K562 (cell line): ENCODE measurements at regions not wholly inside any gene's neighbourhood (a gene's known extent, or its start where the extent isn't known, plus 50 kb on each side); places are given as distances from the start of the nearest gene placed in this dataset.

Source experiments
- ATAC-seq: fragments of 200-7000 bp; cut with Tn5 transposase; 3 replicates; pipeline ENCODE4 v1.9.1; 2020; ENCODE audit warnings: moderate library complexity
- BruUV-seq: library from RNA; stranded (reverse); fragments of 400-500 nt; replicated peaks from 2 replicates; lab custom pipeline; 2021; lab: Mats Ljungman, UMichigan
- CTCF ChIA-PET: fragments of 300-600 bp; formaldehyde crosslinking; extraction: SDS; loops from one replicate; lab custom pipeline; 2021; ENCODE audit warnings: low intra/inter-chr PET ratio; lab: Yijun Ruan, JAX
- POLR2A ChIA-PET: fragments of 300-600, 350-650 bp; sonication (Branson Sonifier 250); formaldehyde crosslinking; extraction: SDS; loops from one replicate; lab custom pipeline; 2021; ENCODE audit warnings: antibody characterized with exemption, inconsistent platforms; lab: Yijun Ruan, JAX
- DNase-seq, 4 experiments: peaks; one replicate each; pipeline versions ENCODE4 v3.0.0 to v3.0.0-alpha.2; 2011 to 2018; ENCODE audit warnings: low spot score in 3 of 4, mixed read lengths in 3 of 4; ENCODE audit errors: extremely low read depth in 1 of 4
- FAIRE-seq: peaks from 2 replicates; lab custom pipeline; 2011; peaks lifted over from hg19 to GRCh38; lab: Jason Lieb, UNC
- H2AFZ ChIP-seq: 2 replicates; pipeline ENCODE4 v1.6.0; 2011; ENCODE audit warnings: low read depth, low read length, control low read depth, inconsistent platforms
- H3K27ac ChIP-seq: fragments of 200-600 bp; 3 replicates; pipeline ENCODE4 v1.8.0; 2011; ENCODE audit warnings: low read depth, mild to moderate bottlenecking, control low read depth, inconsistent platforms, low read length, moderate library complexity, mixed read lengths; ENCODE audit errors: extremely low read depth
- H3K27me3 ChIP-seq, 2 experiments: fragments of 300-600 bp in 1 of 2; 2 replicates in 1 of 2; 3 replicates in 1 of 2; pipeline versions ENCODE4 v1.6.0 to v1.8.0; 2011; ENCODE audit warnings: inconsistent platforms in 2 of 2, low read length in 2 of 2, mild to moderate bottlenecking in 1 of 2, mixed read lengths in 1 of 2, moderate library complexity in 1 of 2; ENCODE audit not compliant: control insufficient read depth in 2 of 2, insufficient read depth in 2 of 2
- H3K36me3 ChIP-seq: fragments of 300-600 bp; 3 replicates; pipeline ENCODE4 v1.8.0; 2011; ENCODE audit warnings: mild to moderate bottlenecking, low read length, inconsistent platforms; ENCODE audit not compliant: control insufficient read depth, insufficient read depth
- H3K4me1 ChIP-seq, 2 experiments: fragments of 200-600 bp in 1 of 2; replicated peaks in 1 of 2; 2 replicates in 1 of 2; 3 replicates in 1 of 2; pipeline versions ENCODE4 v1.5.1 to v1.8.0; 2011; ENCODE audit warnings: inconsistent platforms in 2 of 2, low read length in 2 of 2, mild to moderate bottlenecking in 1 of 2, mixed read lengths in 1 of 2, moderate library complexity in 1 of 2; ENCODE audit not compliant: control insufficient read depth in 2 of 2, insufficient read depth in 2 of 2
- H3K4me2 ChIP-seq: 2 replicates; pipeline ENCODE4 v1.6.1; 2011; ENCODE audit warnings: low read length, control low read depth, inconsistent platforms, mixed read lengths; ENCODE audit not compliant: insufficient read depth
- H3K4me3 ChIP-seq: fragments of 200-600 bp; sonication (generic), shearing (Covaris generic); 2 replicates; pipeline ENCODE4 v1.5.1; 2016; ENCODE audit warnings: control low read depth, inconsistent platforms
- H3K79me2 ChIP-seq: fragments of 200-600 bp; 3 replicates; pipeline ENCODE4 v1.8.0; 2011; ENCODE audit warnings: low read length, inconsistent platforms; ENCODE audit not compliant: control insufficient read depth, insufficient read depth
- H3K9ac ChIP-seq, 2 experiments: 2 replicates each; pipeline versions ENCODE4 v1.6.0 to v1.6.1; 2011; ENCODE audit warnings: low read depth in 2 of 2, low read length in 2 of 2, control low read depth in 1 of 2, inconsistent platforms in 1 of 2, mild to moderate bottlenecking in 1 of 2, mixed read lengths in 1 of 2; ENCODE audit not compliant: insufficient read depth in 1 of 2
- H3K9me1 ChIP-seq: one replicate; pipeline ENCODE4 v1.6.0; 2011; ENCODE audit warnings: inconsistent platforms, mild to moderate bottlenecking, low read length, moderate library complexity; ENCODE audit not compliant: control insufficient read depth, insufficient read depth
- H3K9me3 ChIP-seq: replicated peaks from 2 replicates; pipeline ENCODE4 v1.5.1; 2011; ENCODE audit warnings: low read depth, low read length, inconsistent platforms; ENCODE audit not compliant: control insufficient read depth, insufficient read depth
- H4K20me1 ChIP-seq: replicated peaks from 2 replicates; pipeline ENCODE4 v1.6.1; 2011; ENCODE audit warnings: low read length, inconsistent platforms, mixed read lengths; ENCODE audit not compliant: control insufficient read depth, insufficient read depth
- CREB3 ChIP-seq: fragments of 450-650 bp; conservative IDR thresholded peaks from 2 replicates; pipeline ENCODE4 v1.6.1; 2016; ENCODE audit warnings: missing genetic modification characterization, low read depth, mild to moderate bottlenecking, missing compliant biosample characterization, moderate library complexity
- CTCF ChIP-seq, 3 experiments: IDR thresholded peaks in 2 of 3; conservative IDR thresholded peaks in 1 of 3; 2 replicates each; pipeline ENCODE4 v1.5.1; 2011 to 2012; ENCODE audit warnings: low read length in 3 of 3, mild to moderate bottlenecking in 3 of 3, control low read depth in 2 of 3, improper control_type of control experiment in 1 of 3, inconsistent platforms in 1 of 3, low read depth in 1 of 3, mixed read lengths in 1 of 3, moderate library complexity in 1 of 3; ENCODE audit not compliant: insufficient read depth in 2 of 3
- E2F5 ChIP-seq: sonication (generic); formaldehyde crosslinking; IDR thresholded peaks from 2 replicates; pipeline ENCODE4 v1.8.0; 2022; ENCODE audit warnings: mild to moderate bottlenecking, missing genetic modification reagents
- ELF4 ChIP-seq: fragments of 450-650 bp; formaldehyde crosslinking; IDR thresholded peaks from 2 replicates; pipeline ENCODE4 v1.4.0; 2022; ENCODE audit warnings: missing genetic modification characterization
- NRF1 ChIP-seq, 2 experiments: fragments of 450-650 bp; IDR thresholded peaks in 1 of 2; conservative IDR thresholded peaks in 1 of 2; 2 replicates each; pipeline ENCODE4 v1.6.1; 2014; ENCODE audit warnings: mild to moderate bottlenecking in 2 of 2
- PHB2 ChIP-seq: fragments of 450-650 bp; IDR thresholded peaks from 2 replicates; pipeline ENCODE4 v1.6.1; 2017; ENCODE audit warnings: low read depth
- POU5F1 ChIP-seq: fragments of 150-350 bp; IDR thresholded peaks from 2 replicates; pipeline ENCODE4 v1.6.1; 2014; ENCODE audit warnings: borderline replicate concordance, low read length, low read depth, mild to moderate bottlenecking; ENCODE audit not compliant: partially characterized antibody
- RBM17 ChIP-seq: fragments of 200-400 bp; formaldehyde crosslinking; IDR thresholded peaks from 2 replicates; pipeline ENCODE4 v1.6.1; 2017; ENCODE audit warnings: low read depth, mild to moderate bottlenecking, low read length, borderline replicate concordance
- RFX7 ChIP-seq: fragments of 250-450 bp; sonication (Bioruptor Pico); IDR thresholded peaks from 2 replicates; pipeline ENCODE4 v1.5.1; 2021; ENCODE audit warnings: mild to moderate bottlenecking
- TEAD2 ChIP-seq: fragments of 450-650 bp; IDR thresholded peaks from 2 replicates; pipeline ENCODE4 v1.6.1; 2016; ENCODE audit warnings: missing genetic modification characterization, control low read depth, missing compliant biosample characterization
- YBX1 ChIP-seq: fragments of 450-650 bp; IDR thresholded peaks from 2 replicates; pipeline ENCODE4 v1.7.1; 2016; ENCODE audit warnings: mild to moderate bottlenecking
- WGBS: fragments of 100-300 bp; shearing (Covaris generic); methylation state at CpG from one replicate; pipeline ENCODE4 v1.1.6; 2016; ENCODE audit warnings: low coverage, mixed read lengths; ENCODE audit not compliant: insufficient coverage; ENCODE audit errors: missing lambda C conversion rate; 5-methylcytosine and 5-hydroxymethylcytosine counted together
- in situ Hi-C: fragments of 300-500 bp; cut with MboI; formaldehyde crosslinking; loops from 4 replicates; pipeline ENCODE4 v1.15.0; 2018; ENCODE audit warnings: inconsistent platforms, mixed read lengths
- intact Hi-C: fragments of 100-400 bp; cut with micrococcal nuclease; formaldehyde crosslinking; loops from 2 replicates; pipeline ENCODE4 v1.14.2; 2022

- Histone ChIP-seq H3K79me2 (no peaks in the 10 kb centered on the region), H3K9me1 (no peaks in the 10 kb centered on the region), H3K4me1 (no peaks in the 10 kb centered on the region), H3K36me3 (no peaks in the 10 kb centered on the region), H3K9me3 (no peaks in the 10 kb centered on the region; the same call in 1 of the 2 replicates), H3K27ac (no peak overlapping the region), H3K4me3 (no peak overlapping the region), H3K27me3 (no peaks in the 10 kb centered on the region), H2AFZ (no peak overlapping the region), H3K4me2 (no peak overlapping the region), H4K20me1 (no peaks in the 10 kb centered on the region), H3K9ac (no peak overlapping the region)
- no peak for DNase-seq
- TF ChIP-seq TEAD2 (tag): no peak
- TF ChIP-seq YBX1: no peak
- TF ChIP-seq NRF1 (conservative IDR thresholded peaks at IDR 0.05 in 1 of 2, IDR thresholded peaks at IDR 0.05 in 1 of 2): 0 out of 4 replicates have a peak, but pooled peaks of 1 of the 2 experiments have one; percentile 26
- TF ChIP-seq PHB2: no peak
- ChIA-PET POLR2A (interaction anchor here (0.9 kb wide), 1 partner anchor 12 kb away, joined by 4 read pairs; no protein-coding TSS in a partner anchor), CTCF (no interaction called here)
- BruUV-seq: no TSS peak
- WGBS: 2% methylated on average over 25 of the region's 26 CpGs
- FAIRE-seq: no peak
- in situ Hi-C loops (no loop called here), intact Hi-C loops (no loop called here)
- no peak for ATAC-seq
Measured at GRCh38 chr15:37490707-37491106, 390.4 kb upstream of the MEIS2 start.

- H3K27me3 ChIP-seq: no peaks in the 10 kb centered on the region
- intact Hi-C loops: no loop called here
- no peak overlapping the region for H2AFZ ChIP-seq
- H3K36me3 ChIP-seq: no peaks in the 10 kb centered on the region
- CTCF ChIA-PET: no interaction called here
- POLR2A ChIA-PET: no interaction called here
- H3K4me2 ChIP-seq: no peak overlapping the region
- WGBS: 0% methylated on average over 3 of the region's 3 CpGs
- BruUV-seq: no TSS peak
- no peak overlapping the region for H3K27ac ChIP-seq
- no peak for DNase-seq
- ATAC-seq: no peak
- no peaks in the 10 kb centered on the region for H3K9me1 ChIP-seq
- no peaks in the 10 kb centered on the region for H3K9me3 ChIP-seq
- no peak overlapping the region for H3K9ac ChIP-seq
- H4K20me1 ChIP-seq: no peaks in the 10 kb centered on the region
- no peaks in the 10 kb centered on the region for H3K79me2 ChIP-seq
- no peaks in the 10 kb centered on the region for H3K4me1 ChIP-seq
- FAIRE-seq: no peak
- in situ Hi-C loops: no loop called here
- no peak overlapping the region for H3K4me3 ChIP-seq
- TF ChIP-seq POU5F1 (no peak), RBM17 (no peak), CREB3 (tag) (no peak), E2F5 (CRISPR knock-in tag) (no peak), RFX7 (CRISPR knock-in tag) (no peak), CTCF (IDR thresholded peaks at IDR 0.05 in 2 of 3, conservative IDR thresholded peaks at IDR 0.05 in 1 of 3; ENCODE audit: insufficient read depth in 2 of 3, low read depth in 1 of 3, low read length in 3 of 3) (no peak), ELF4 (no peak)
Measured at GRCh38 chr15:37516621-37517020, 416.3 kb upstream of the MEIS2 start.
